A549 (cell line): ENCODE measurements at regions not wholly inside any gene's neighbourhood (a gene's known extent, or its start where the extent isn't known, plus 50 kb on each side); places are given as distances from the start of the nearest gene placed in this dataset.

Source experiments
- CEBPB ChIP-seq, 2 experiments: fragments of >200 bp in 1 of 2; sonication (Bioruptor Twin) in 1 of 2; formaldehyde crosslinking in 1 of 2; IDR thresholded peaks; 2 replicates each; pipeline ENCODE4 v1.6.1; 2012 to 2016
- ESRRA ChIP-seq: fragments of 150-350 bp; IDR thresholded peaks from 2 replicates; pipeline ENCODE4 v1.6.1; 2014; ENCODE audit warnings: mild to moderate bottlenecking, low read length, borderline replicate concordance
- FOSL2 ChIP-seq, 2 experiments: fragments of 450-650 bp in 1 of 2; fragments of >200 bp in 1 of 2; sonication (Bioruptor Twin) in 1 of 2; formaldehyde crosslinking; IDR thresholded peaks; 2 replicates each; pipeline versions ENCODE4 v1.5.0 to v1.6.1; 2016 to 2020; ENCODE audit warnings: mild to moderate bottlenecking in 1 of 2, moderate library complexity in 1 of 2
- JUN ChIP-seq, 2 experiments: fragments of >200 bp; sonication (Bioruptor Twin); formaldehyde crosslinking; IDR thresholded peaks; 2 replicates in 1 of 2; 3 replicates in 1 of 2; pipeline ENCODE4 v1.6.1; 2016 to 2017
- KDM5A ChIP-seq: fragments of 200-600 bp; sonication (generic); IDR thresholded peaks from 2 replicates; pipeline ENCODE4 v1.6.1; 2016; ENCODE audit warnings: antibody characterized with exemption, mild to moderate bottlenecking
- POLR2A ChIP-seq: IDR thresholded peaks from 2 replicates; pipeline ENCODE4 v1.6.1; 2012; ENCODE audit warnings: mild to moderate bottlenecking, low read length
- RAD21 ChIP-seq, 2 experiments: fragments of >200 bp in 1 of 2; sonication (Bioruptor Twin) in 1 of 2; formaldehyde crosslinking in 1 of 2; IDR thresholded peaks in 1 of 2; conservative IDR thresholded peaks in 1 of 2; 2 replicates in 1 of 2; 3 replicates in 1 of 2; pipeline ENCODE4 v1.6.1; 2012 to 2018; ENCODE audit warnings: inconsistent platforms in 1 of 2
- RFX5 ChIP-seq: fragments of 450-650 bp; IDR thresholded peaks from 2 replicates; pipeline ENCODE4 v1.7.1; 2014; ENCODE audit warnings: antibody characterized with exemption, mild to moderate bottlenecking, moderate library complexity
- TF ChIP-seq, protein P1 (sequence below): fragments of 250-450 bp; sonication (Bioruptor Pico); IDR thresholded peaks from 2 replicates; pipeline ENCODE4 v1.5.0; 2021; ENCODE audit warnings: mild to moderate bottlenecking, moderate library complexity, borderline replicate concordance
- TF ChIP-seq, protein P2 (sequence below): fragments of 200-600 bp; sonication (generic); IDR thresholded peaks from 2 replicates; pipeline ENCODE4 v1.6.1; 2016; ENCODE audit warnings: antibody characterized with exemption, mild to moderate bottlenecking, moderate library complexity
- TF ChIP-seq, protein P3 (sequence below): fragments of 450-650 bp; IDR thresholded peaks from 2 replicates; pipeline ENCODE4 v1.6.1; 2014; ENCODE audit warnings: antibody characterized with exemption
- TF ChIP-seq, protein P4 (sequence below): fragments of >200 bp; sonication (Bioruptor Twin); formaldehyde crosslinking; IDR thresholded peaks from 3 replicates; pipeline ENCODE4 v1.5.1; 2016

DNA sequence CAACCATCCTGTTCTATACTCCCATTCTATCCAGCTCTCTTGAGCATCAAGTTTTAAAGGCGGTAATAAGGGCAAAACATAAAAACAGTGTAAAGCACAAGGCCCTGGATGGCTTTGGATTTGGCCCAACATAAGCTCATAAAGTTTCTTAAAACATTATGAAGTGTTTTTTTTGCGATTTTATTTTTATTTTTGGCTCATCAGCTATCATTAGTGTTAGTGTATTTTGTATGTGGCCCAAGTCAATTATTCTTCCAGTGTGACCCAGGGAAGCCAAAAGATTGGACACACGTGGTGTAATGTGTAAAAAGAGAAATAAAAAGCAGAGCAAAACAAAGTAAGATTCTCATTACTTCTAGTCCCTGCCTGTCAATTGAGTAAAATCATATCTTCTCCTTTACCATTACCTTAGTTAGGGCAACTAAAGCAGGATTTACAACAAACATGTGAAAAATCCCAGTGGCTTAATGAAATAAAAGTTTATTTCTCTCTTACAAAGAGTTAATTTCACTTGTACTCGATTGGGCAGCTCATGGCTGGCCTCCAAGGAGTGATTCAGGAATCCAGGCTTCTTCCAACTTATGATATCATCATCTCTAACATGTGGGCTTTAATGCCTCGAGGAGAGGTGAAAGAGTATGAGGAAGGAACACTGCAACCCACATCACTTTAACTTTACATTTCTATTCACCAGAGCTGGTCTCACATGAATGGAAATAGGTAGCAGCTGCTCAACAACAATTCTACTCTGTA lies 725.2 kb upstream of the SLITRK1 start:
- TF ChIP-seq, protein P1, sequence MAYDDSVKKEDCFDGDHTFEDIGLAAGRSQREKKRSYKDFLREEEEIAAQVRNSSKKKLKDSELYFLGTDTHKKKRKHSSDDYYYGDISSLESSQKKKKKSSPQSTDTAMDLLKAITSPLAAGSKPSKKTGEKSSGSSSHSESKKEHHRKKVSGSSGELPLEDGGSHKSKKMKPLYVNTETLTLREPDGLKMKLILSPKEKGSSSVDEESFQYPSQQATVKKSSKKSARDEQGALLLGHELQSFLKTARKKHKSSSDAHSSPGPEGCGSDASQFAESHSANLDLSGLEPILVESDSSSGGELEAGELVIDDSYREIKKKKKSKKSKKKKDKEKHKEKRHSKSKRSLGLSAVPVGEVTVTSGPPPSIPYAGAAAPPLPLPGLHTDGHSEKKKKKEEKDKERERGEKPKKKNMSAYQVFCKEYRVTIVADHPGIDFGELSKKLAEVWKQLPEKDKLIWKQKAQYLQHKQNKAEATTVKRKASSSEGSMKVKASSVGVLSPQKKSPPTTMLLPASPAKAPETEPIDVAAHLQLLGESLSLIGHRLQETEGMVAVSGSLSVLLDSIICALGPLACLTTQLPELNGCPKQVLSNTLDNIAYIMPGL (CRISPR knock-in tag): no peak
- TF ChIP-seq JUN (IDR thresholded peaks at IDR 0.05): no peak
- TF ChIP-seq RFX5: no peak
- TF ChIP-seq, protein P2, sequence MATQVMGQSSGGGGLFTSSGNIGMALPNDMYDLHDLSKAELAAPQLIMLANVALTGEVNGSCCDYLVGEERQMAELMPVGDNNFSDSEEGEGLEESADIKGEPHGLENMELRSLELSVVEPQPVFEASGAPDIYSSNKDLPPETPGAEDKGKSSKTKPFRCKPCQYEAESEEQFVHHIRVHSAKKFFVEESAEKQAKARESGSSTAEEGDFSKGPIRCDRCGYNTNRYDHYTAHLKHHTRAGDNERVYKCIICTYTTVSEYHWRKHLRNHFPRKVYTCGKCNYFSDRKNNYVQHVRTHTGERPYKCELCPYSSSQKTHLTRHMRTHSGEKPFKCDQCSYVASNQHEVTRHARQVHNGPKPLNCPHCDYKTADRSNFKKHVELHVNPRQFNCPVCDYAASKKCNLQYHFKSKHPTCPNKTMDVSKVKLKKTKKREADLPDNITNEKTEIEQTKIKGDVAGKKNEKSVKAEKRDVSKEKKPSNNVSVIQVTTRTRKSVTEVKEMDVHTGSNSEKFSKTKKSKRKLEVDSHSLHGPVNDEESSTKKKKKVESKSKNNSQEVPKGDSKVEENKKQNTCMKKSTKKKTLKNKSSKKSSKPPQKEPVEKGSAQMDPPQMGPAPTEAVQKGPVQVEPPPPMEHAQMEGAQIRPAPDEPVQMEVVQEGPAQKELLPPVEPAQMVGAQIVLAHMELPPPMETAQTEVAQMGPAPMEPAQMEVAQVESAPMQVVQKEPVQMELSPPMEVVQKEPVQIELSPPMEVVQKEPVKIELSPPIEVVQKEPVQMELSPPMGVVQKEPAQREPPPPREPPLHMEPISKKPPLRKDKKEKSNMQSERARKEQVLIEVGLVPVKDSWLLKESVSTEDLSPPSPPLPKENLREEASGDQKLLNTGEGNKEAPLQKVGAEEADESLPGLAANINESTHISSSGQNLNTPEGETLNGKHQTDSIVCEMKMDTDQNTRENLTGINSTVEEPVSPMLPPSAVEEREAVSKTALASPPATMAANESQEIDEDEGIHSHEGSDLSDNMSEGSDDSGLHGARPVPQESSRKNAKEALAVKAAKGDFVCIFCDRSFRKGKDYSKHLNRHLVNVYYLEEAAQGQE: no peak
- no peak for TF ChIP-seq CEBPB (IDR thresholded peaks at IDR 0.05)
- TF ChIP-seq, protein P3, sequence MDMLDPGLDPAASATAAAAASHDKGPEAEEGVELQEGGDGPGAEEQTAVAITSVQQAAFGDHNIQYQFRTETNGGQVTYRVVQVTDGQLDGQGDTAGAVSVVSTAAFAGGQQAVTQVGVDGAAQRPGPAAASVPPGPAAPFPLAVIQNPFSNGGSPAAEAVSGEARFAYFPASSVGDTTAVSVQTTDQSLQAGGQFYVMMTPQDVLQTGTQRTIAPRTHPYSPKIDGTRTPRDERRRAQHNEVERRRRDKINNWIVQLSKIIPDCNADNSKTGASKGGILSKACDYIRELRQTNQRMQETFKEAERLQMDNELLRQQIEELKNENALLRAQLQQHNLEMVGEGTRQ: no peak
- TF ChIP-seq, protein P4, sequence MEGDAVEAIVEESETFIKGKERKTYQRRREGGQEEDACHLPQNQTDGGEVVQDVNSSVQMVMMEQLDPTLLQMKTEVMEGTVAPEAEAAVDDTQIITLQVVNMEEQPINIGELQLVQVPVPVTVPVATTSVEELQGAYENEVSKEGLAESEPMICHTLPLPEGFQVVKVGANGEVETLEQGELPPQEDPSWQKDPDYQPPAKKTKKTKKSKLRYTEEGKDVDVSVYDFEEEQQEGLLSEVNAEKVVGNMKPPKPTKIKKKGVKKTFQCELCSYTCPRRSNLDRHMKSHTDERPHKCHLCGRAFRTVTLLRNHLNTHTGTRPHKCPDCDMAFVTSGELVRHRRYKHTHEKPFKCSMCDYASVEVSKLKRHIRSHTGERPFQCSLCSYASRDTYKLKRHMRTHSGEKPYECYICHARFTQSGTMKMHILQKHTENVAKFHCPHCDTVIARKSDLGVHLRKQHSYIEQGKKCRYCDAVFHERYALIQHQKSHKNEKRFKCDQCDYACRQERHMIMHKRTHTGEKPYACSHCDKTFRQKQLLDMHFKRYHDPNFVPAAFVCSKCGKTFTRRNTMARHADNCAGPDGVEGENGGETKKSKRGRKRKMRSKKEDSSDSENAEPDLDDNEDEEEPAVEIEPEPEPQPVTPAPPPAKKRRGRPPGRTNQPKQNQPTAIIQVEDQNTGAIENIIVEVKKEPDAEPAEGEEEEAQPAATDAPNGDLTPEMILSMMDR: no peak
- TF ChIP-seq FOSL2 (IDR thresholded peaks at IDR 0.05): no peak
- TF ChIP-seq FOSL2 (CRISPR knock-in tag; IDR thresholded peaks at IDR 0.05): no peak
- no peak for TF ChIP-seq RAD21 (conservative IDR thresholded peaks at IDR 0.05 in 1 of 2, IDR thresholded peaks at IDR 0.05 in 1 of 2)
- no peak for TF ChIP-seq KDM5A
- no peak for TF ChIP-seq ESRRA
- TF ChIP-seq POLR2A: no peak
